DND-41 (cell line): ENCODE measurements at regions not wholly inside any gene's neighbourhood (a gene's known extent, or its start where the extent isn't known, plus 50 kb on each side); places are given as distances from the start of the nearest gene placed in this dataset.

Source experiments
- CTCF ChIP-seq: IDR thresholded peaks from 2 replicates; pipeline ENCODE4 v1.5.1; 2012; ENCODE audit warnings: borderline replicate concordance, low read length, moderate library complexity, mild to moderate bottlenecking; ENCODE audit not compliant: poor library complexity, severe bottlenecking; ENCODE audit errors: extremely low read depth
- EZH2 ChIP-seq: IDR thresholded peaks from 3 replicates; pipeline ENCODE4 v1.6.1; 2012; ENCODE audit warnings: borderline replicate concordance, low read depth, mild to moderate bottlenecking, moderate library complexity, low read length, inconsistent platforms; ENCODE audit not compliant: severe bottlenecking

DNA sequence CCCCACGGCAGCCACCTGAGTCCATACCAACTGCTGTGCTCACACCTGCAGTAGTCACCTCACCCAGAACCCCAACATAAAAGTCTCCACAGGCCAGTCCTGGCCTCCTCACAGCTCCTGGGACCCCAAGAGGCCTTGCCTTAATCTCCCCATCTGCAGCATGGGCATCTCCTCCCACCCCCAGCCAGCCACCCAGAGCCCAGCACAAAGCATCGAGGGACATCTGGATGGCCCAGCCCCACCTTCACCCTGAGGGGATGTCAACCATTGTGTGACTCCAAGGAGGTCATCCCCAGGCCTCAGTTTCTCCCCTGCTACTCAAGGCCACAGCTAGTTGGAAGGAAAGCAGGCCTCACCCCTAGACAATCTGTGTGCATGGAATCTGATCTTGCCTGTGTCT lies 1775.3 kb downstream of the TP53TG3F start:
- no peak for TF ChIP-seq CTCF
- no peak for TF ChIP-seq EZH2
